Endothelial cell of umbilical vein (primary cell): ENCODE measurements at regions not wholly inside any gene's neighbourhood (a gene's known extent, or its start where the extent isn't known, plus 50 kb on each side); places are given as distances from the start of the nearest gene placed in this dataset.

Source experiments
- BruUV-seq: library from RNA; stranded (reverse); fragments of 400-500 nt; replicated peaks from 2 replicates; lab custom pipeline; 2021; lab: Mats Ljungman, UMichigan
- CTCF ChIA-PET: fragments of 300-600, 350-600 bp; sonication (Branson Sonifier 250); formaldehyde crosslinking; loops from one replicate; lab custom pipeline; 2021; ENCODE audit warnings: antibody characterized with exemption, inconsistent platforms; lab: Charles Lee
- POLR2A ChIA-PET: fragments of 300-600, 350-600 bp; sonication (Branson Sonifier 250); formaldehyde crosslinking; loops from one replicate; lab custom pipeline; 2021; ENCODE audit warnings: antibody characterized with exemption, inconsistent platforms; lab: Charles Lee
- DNase-seq: peaks from one replicate; pipeline ENCODE4 v3.0.0-alpha.2; 2011; ENCODE audit warnings: low read depth, low spot score
- FAIRE-seq: peaks from 2 replicates; lab custom pipeline; 2011; peaks lifted over from hg19 to GRCh38; lab: Jason Lieb, UNC
- H2AFZ ChIP-seq: 2 replicates; pipeline ENCODE4 v1.6.0; 2012; ENCODE audit warnings: low read depth, low read length, control low read depth, inconsistent platforms
- H3K27ac ChIP-seq: 2 replicates; pipeline ENCODE4 v1.5.1; 2011; ENCODE audit warnings: low read depth, mild to moderate bottlenecking, control low read depth, low read length, moderate library complexity; ENCODE audit not compliant: insufficient read depth
- H3K27me3 ChIP-seq, 2 experiments: 2 replicates each; pipeline versions ENCODE4 v1.6.0 to v1.6.1; 2011; ENCODE audit warnings: low read length in 2 of 2, mixed read lengths in 1 of 2; ENCODE audit not compliant: control insufficient read depth in 2 of 2, insufficient read depth in 2 of 2
- H3K36me3 ChIP-seq, 2 experiments: 2 replicates in 1 of 2; 3 replicates in 1 of 2; pipeline ENCODE4 v1.5.1; 2011; ENCODE audit warnings: low read length in 2 of 2, mild to moderate bottlenecking in 1 of 2, moderate library complexity in 1 of 2; ENCODE audit not compliant: control insufficient read depth in 2 of 2, insufficient read depth in 2 of 2; ENCODE audit errors: extremely low read depth in 1 of 2
- H3K4me1 ChIP-seq: 3 replicates; pipeline ENCODE4 v1.5.1; 2011; ENCODE audit warnings: mild to moderate bottlenecking, low read length; ENCODE audit not compliant: control insufficient read depth, insufficient read depth; ENCODE audit errors: extremely low read depth
- H3K4me2 ChIP-seq: 2 replicates; pipeline ENCODE4 v1.6.1; 2011; ENCODE audit warnings: low read length, control low read depth, mixed read lengths; ENCODE audit not compliant: insufficient read depth
- H3K4me3 ChIP-seq, 3 experiments: fragments of 200-600 bp in 1 of 3; sonication (generic), shearing (Covaris generic) in 1 of 3; replicated peaks in 1 of 3; 2 replicates each; pipeline ENCODE4 v1.5.1; 2011 to 2016; ENCODE audit warnings: control low read depth in 3 of 3, low read length in 3 of 3, mild to moderate bottlenecking in 2 of 3, inconsistent platforms in 1 of 3, low read depth in 1 of 3, moderate library complexity in 1 of 3; ENCODE audit not compliant: insufficient read depth in 1 of 3
- H3K79me2 ChIP-seq: 2 replicates; pipeline ENCODE4 v1.6.0; 2012; ENCODE audit warnings: low read length, inconsistent platforms; ENCODE audit not compliant: control insufficient read depth, insufficient read depth
- H3K9ac ChIP-seq: replicated peaks from 2 replicates; pipeline ENCODE3; 2011; ENCODE audit warnings: low read length, control low read depth; ENCODE audit not compliant: insufficient read depth; ENCODE audit errors: extremely low read depth
- H3K9me1 ChIP-seq: replicated peaks from 3 replicates; pipeline ENCODE4 v1.6.0; 2011; ENCODE audit warnings: mild to moderate bottlenecking, low read length; ENCODE audit not compliant: control insufficient read depth, insufficient read depth; ENCODE audit errors: extremely low read depth
- H3K9me3 ChIP-seq: replicated peaks from 2 replicates; pipeline ENCODE4 v1.5.1; 2012; ENCODE audit warnings: low read length, inconsistent platforms; ENCODE audit not compliant: control insufficient read depth, insufficient read depth
- H4K20me1 ChIP-seq: replicated peaks from 2 replicates; pipeline ENCODE3; 2011; ENCODE audit warnings: mild to moderate bottlenecking, low read length; ENCODE audit not compliant: control insufficient read depth, insufficient read depth; ENCODE audit errors: extremely low read depth
- EZH2 ChIP-seq: IDR thresholded peaks from 2 replicates; pipeline ENCODE4 v1.6.1; 2012; ENCODE audit warnings: borderline replicate concordance, low read depth, mild to moderate bottlenecking, moderate library complexity, low read length, inconsistent platforms; ENCODE audit not compliant: severe bottlenecking
- FOS ChIP-seq: IDR thresholded peaks from 2 replicates; pipeline ENCODE4 v1.6.1; 2011; ENCODE audit warnings: mild to moderate bottlenecking, low read length, moderate library complexity, borderline replicate concordance; ENCODE audit not compliant: insufficient read depth
- GATA2 ChIP-seq: IDR thresholded peaks from 2 replicates; pipeline ENCODE4 v1.7.0; 2011; ENCODE audit warnings: low read depth, mild to moderate bottlenecking, moderate library complexity, mixed read lengths, low read length; ENCODE audit not compliant: insufficient read length, insufficient read depth
- JUN ChIP-seq: IDR thresholded peaks from 2 replicates; pipeline ENCODE4 v1.6.1; 2011; ENCODE audit warnings: borderline replicate concordance, low read depth; ENCODE audit not compliant: insufficient read length, insufficient read depth
- MYC ChIP-seq: IDR thresholded peaks from one replicate; pipeline ENCODE4 v1.6.1; 2011; ENCODE audit warnings: mild to moderate bottlenecking, low read depth, low read length
- POLR2A ChIP-seq: IDR thresholded peaks from 2 replicates; pipeline ENCODE4 v1.6.1; 2012; ENCODE audit warnings: low read depth, mild to moderate bottlenecking, control low read depth, low read length
- POLR2AphosphoS5 ChIP-seq: IDR thresholded peaks from 2 replicates; pipeline ENCODE4 v1.6.1; 2012; ENCODE audit warnings: low read depth, mild to moderate bottlenecking, control low read depth, low read length, moderate library complexity; ENCODE audit not compliant: insufficient read depth
- dilution Hi-C: fragments of 300-500 bp; cut with MboI; formaldehyde crosslinking; loops from one replicate; pipeline ENCODE4 v1.15.0; 2019; ENCODE audit warnings: low sequenced_read_pairs; ENCODE audit not compliant: extremely low pct_ligation_motif_present
- intact Hi-C: fragments of 100-400 bp; cut with micrococcal nuclease; formaldehyde crosslinking; loops from one replicate; pipeline ENCODE4 v1.10.0; 2022
- TF ChIP-seq, protein P1 (sequence below), 2 donors: IDR thresholded peaks; 1 replicate in 1 of 2; 2 replicates in 1 of 2; pipeline ENCODE4 v1.5.1; 2011; ENCODE audit warnings: low read length in 2 of 2, mild to moderate bottlenecking in 2 of 2, moderate library complexity in 2 of 2, control low read depth in 1 of 2, inconsistent platforms in 1 of 2, low read depth in 1 of 2; ENCODE audit not compliant: insufficient read depth in 1 of 2; ENCODE audit errors: extremely low read depth in 1 of 2
- TF ChIP-seq, protein P2 (sequence below): IDR thresholded peaks from 2 replicates; pipeline ENCODE4 v1.6.1; 2011; ENCODE audit not compliant: insufficient read depth, insufficient read length

DNA sequence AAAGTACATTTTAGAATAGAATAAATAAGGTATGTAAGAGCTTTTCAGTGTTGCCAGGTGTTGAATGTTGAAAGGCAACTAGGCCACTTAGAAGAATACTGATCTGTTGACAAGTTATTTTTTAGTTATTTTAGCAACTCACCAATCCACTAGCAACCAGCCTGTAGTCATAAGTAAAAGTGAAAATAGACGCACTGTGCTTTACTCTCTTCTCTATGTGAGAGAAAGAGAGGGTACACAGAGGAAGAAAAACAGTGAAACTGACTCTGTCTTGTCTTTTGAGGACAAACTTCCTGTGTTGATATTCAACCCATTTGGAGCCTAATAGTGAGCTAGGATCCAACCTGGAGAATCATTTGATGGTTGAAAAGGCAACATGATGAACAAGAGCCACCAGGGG lies 327.1 kb upstream of the GOLIM4 start:
- no peak overlapping the region for H3K9ac ChIP-seq
- dilution Hi-C loops = no loop called here
- DNase-seq (no peak), FAIRE-seq (no peak)
- CTCF ChIA-PET = no interaction called here
- H4K20me1 ChIP-seq = no peaks in the 10 kb centered on the region
- BruUV-seq = no TSS peak
- H3K79me2 ChIP-seq = no peaks in the 10 kb centered on the region
- H3K4me3 ChIP-seq = no peak overlapping the region
- no peaks in the 10 kb centered on the region for H3K27me3 ChIP-seq
- H3K36me3 ChIP-seq = no peaks in the 10 kb centered on the region
- H3K9me1 ChIP-seq = peaks cover 2% of the 10 kb centered on the region
- intact Hi-C loops = no loop called here
- no peak overlapping the region for H3K4me2 ChIP-seq
- H3K4me1 ChIP-seq = no peaks in the 10 kb centered on the region
- no peak overlapping the region for H2AFZ ChIP-seq
- H3K27ac ChIP-seq = no peak overlapping the region
- no peaks in the 10 kb centered on the region for H3K9me3 ChIP-seq
- TF ChIP-seq JUN (no peak), GATA2 (no peak), MYC (no peak), POLR2A (no peak), FOS (no peak), POLR2AphosphoS5 (no peak), EZH2 (no peak)
- TF ChIP-seq, protein P1, sequence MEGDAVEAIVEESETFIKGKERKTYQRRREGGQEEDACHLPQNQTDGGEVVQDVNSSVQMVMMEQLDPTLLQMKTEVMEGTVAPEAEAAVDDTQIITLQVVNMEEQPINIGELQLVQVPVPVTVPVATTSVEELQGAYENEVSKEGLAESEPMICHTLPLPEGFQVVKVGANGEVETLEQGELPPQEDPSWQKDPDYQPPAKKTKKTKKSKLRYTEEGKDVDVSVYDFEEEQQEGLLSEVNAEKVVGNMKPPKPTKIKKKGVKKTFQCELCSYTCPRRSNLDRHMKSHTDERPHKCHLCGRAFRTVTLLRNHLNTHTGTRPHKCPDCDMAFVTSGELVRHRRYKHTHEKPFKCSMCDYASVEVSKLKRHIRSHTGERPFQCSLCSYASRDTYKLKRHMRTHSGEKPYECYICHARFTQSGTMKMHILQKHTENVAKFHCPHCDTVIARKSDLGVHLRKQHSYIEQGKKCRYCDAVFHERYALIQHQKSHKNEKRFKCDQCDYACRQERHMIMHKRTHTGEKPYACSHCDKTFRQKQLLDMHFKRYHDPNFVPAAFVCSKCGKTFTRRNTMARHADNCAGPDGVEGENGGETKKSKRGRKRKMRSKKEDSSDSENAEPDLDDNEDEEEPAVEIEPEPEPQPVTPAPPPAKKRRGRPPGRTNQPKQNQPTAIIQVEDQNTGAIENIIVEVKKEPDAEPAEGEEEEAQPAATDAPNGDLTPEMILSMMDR (IDR thresholded peaks at IDR 0.05; ENCODE audit: extremely low read depth in 1 of 2, insufficient read depth in 1 of 2, low read depth in 1 of 2, low read length in 2 of 2) = no peak
- TF ChIP-seq, protein P2, sequence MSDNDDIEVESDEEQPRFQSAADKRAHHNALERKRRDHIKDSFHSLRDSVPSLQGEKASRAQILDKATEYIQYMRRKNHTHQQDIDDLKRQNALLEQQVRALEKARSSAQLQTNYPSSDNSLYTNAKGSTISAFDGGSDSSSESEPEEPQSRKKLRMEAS = no peak
- POLR2A ChIA-PET = no interaction called here
